ENCODE measurements at regions not wholly inside any gene's neighbourhood (a gene's known extent, or its start where the extent isn't known, plus 50 kb on each side); places are given as distances from the start of the nearest gene placed in this dataset.
"Not testable (repeated sequence)": the region's sequence is repeated elsewhere in the genome, so short reads cannot be mapped to it uniquely, and the experiment has no call there.

DNA sequence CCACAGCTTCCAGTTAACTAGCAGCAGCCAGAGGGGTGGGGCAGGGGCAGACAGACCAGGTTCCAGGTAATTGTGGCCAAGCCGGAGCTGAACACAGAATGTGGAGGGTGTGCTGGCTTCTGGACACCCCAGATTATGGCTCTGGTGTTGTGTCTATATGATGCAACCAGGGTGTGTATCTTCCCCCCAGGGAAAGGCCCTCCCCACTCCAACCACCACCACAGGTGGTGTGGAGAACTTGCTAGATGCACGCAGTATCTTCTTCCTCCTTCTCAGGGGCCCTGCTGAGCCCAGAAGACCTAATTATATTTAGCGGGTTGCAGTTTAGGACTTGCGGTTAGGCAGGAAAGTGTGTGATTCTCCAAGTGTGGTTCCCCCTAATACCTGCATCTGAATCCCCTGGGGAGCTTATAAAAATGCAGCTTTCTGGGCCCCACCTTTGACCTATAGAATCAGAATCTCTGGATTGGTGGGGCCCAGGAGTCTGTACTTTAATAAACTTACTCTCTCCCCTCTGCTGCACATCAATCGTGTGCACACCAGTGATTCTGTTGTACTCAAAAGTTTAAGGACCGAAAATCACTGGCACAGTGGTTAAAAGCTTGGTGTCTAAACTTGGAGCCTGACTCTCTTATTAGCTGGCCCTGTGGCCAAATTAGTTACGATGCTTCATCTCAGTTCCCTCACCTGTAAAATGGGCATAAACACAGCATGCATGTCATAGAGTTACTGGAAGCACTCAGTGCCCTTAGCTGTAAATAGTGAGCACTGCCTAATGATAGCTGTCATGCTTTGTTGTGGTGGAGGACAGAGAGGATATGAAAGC is 379.1 kb upstream of the PROK2 start:
- DNase-seq, result no peak

DNA sequence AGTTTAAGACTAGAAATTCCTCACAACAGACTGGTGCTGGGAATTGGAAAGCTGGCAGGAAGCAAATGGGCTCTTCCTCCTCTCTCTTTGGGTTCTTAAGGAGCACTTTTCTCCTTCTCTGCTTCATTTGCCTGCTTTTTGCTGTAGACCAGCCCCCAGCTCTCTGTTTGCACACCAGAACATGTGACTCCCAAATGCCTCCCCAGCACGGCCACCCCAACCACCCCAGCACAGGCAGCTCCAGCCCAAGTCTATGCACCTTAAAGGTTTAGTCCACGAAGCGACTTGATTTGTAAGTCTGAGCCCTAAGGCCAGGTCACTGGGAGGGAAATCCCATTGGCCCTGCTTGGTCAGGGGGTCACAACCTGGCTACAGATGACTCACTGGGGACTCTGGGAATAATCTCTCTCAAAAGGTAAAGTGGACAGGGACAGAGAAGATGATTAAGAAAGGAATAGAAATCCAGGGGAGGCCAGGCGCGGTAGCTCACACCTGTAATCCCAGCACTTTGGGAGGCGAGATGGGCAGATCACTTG is 377.8 kb upstream of the PROK2 start:
- no peak for DNase-seq

DNA sequence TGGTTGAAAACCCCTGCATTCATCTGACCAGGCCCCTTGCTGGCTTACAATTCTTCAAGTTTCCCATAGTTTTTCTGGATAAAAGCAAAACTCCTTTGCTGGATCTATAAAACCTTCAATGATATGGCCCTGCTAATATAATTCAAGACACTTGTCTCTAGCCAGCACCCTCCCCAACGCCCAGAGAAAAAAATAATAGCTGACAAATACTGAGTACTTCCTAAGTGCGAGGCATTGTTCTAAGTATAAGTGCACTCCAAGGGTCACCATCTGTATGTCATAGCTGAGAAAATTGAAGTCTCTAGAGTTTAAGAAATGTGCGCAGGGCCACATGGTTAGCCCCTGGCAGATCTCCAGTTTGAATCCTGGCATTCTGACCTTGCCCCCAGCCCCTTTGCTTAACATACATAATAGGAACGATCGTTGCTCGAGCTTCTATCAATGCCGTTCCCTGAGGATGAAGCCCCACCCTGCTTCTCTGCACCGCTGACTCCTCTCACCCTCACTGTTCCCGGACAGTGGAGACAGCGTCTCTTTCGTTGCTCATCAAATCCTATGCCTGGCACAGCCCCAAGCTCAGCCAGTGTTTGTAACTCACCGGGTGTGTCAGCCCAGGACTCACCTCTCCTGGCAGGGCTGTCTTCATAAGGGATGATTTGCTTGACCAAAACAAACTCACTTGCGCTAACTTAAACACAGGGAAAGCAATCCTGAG is 377.1 kb upstream of the PROK2 start:
- DNase-seq, result no peak

DNA sequence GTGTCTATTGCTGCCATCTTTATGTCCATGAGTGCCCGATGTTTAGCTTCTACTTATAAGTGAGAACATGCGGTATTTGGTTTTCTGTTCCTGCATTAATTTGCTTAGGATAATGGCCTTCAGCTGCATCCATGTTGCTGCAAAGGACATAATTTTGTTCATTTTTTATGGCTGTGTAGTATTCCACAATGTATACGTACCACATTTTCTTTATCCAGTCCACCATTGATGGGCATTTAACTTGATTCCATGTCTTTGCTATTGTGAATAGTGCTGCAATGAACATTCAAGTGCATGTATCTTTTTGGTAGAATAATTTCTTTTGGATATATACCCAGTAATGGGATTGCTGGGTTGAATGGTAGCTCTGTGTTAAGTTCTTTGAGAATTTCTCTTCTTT is 376.3 kb upstream of the PROK2 start:
- not testable (repeated sequence) for DNase-seq

DNA sequence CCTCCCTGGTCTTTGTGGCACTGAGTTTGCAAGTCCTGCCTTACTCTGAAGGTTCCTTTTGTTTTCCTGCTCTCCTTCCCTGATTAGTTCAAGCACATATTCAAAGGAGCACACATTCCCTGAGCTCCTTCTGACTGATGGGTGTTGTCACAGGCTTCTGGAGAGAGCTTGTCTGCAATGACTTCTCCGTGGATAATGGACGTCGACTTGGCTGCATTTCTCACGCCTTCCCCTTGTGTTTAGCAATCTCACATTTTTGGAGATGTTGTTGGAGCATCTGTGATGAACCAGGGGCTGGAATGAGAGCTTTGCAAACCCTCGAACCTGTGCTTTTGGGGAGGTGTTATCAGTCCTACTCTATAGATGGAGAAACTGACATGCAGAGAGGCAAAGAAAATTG is 375.4 kb upstream of the PROK2 start:
- DNase-seq, result no peak

DNA sequence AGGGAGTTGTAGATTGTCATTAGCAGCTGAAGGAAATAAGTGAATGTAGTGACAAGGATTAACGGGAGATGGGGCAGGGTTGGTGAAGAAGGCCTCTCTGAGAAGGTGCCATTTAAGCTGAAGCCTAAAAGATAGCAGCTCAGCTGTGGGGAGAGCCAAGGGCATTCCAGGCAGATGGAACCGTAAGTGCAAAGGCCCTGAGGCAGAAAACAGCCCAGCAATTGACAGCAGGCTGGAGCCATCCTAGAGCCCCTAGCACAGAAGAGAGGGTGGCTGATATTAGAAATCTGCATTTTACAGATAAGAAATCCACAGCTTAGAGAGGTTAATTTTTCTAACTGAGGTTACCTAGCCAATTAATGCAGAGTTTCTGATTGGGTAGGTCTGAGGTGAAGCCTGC is 374.5 kb upstream of the PROK2 start:
- DNase-seq, result no peak

DNA sequence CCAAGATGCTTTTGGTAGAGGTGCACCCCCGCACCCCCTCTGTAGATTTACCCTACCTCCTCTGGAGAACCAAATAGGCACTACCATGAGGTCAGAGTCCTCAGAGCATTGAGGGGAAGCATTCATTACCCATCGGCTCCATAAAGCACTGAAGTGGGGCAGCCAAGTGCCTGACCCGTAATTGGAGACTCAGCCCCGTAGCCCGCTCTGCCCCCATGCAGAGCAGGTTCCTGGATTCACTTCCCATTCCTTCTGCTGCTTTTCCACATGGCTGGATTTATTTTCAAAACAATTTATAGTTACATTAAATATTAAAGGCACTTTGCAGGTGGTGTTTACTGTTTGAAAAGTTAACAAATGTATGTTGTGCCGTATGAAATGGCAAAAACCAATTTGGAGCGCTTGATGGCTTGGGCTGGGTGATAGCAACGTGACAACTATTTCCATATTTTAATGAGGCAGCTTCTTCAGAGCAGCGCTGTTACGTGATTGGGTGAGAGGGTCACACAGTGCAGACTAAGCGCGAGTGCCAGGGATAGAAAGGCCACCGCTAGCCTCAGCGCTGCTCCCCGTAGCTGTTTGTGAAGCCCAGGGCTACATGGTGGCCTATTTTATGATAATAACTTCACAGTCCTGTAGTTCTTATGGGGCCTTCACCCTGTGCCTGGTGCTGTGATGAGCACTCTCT is 373.8 kb upstream of the PROK2 start:
- no peak for DNase-seq

DNA sequence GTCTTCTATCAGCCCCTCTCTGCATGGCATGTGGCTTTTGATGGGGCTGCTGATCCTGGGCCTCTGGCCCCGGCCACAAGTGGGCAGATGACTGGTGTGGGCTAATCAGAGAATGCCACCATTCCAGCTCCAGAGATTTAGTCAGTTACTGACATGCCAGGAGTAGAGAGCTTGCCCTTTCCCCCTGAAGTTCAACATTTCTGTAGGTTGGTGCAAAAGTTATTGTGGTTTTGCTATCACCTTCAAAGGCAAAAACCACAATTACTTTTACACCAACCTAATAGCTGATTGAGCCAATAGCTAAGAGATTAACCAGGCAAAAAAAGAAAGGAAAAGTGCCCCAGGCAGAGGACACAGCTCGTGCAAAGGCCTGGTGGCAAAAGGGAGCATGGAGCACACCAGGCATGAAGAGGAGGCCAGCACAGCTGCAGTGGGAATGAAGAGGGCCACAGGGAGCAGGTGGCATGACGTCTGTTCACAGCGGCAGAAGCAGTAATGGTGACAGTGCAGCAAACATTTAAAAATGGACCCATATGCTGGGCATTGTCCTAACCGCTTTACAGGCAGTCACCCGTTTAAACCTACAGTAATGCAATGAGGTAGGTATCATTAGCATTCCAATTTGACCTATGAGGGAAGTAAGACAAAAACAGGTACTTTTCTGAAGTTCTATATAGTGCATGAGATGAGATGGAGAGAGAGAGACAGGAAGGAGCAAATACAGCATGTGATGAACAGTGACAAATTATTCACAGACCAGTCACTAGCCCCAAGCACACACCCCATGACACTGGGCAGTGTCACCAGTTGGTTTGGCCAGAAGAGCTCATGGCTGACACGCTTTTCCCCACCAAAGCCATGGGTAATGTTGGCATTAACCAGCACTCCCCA is 373.0 kb upstream of the PROK2 start:
- DNase-seq, result no peak

DNA sequence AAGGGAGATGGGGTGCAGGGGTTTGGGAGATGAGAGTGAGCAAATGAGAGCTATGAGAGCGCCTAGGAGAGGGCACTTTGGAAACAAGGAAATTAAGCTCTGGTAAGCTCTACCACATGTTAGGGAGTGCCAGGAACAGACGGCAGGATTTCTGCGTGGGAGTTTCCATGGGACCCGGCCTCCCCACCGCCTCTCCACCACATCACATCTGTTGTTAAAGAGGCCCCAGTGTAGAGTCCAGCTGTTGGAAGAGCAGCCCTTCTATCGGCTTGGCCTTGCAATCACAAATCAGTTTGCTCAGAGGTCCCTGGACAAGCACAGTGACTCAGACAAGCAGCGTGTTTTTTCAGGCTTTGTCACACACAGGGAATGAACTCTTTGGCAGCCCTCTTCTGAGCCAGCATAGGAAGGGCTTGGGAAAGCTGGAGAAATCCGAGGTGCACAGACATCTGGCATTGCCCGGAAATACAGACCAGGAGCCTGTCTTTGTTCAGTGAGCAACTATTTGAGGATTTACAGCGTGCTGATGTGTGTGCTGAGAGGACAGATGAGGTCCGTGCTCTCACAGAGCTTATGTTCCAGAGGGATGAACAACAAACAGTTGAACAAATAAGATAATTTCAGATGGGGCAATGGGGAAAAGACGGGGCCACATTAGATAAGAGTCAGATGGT is 370.6 kb upstream of the PROK2 start:
- DNase-seq, result no peak

DNA sequence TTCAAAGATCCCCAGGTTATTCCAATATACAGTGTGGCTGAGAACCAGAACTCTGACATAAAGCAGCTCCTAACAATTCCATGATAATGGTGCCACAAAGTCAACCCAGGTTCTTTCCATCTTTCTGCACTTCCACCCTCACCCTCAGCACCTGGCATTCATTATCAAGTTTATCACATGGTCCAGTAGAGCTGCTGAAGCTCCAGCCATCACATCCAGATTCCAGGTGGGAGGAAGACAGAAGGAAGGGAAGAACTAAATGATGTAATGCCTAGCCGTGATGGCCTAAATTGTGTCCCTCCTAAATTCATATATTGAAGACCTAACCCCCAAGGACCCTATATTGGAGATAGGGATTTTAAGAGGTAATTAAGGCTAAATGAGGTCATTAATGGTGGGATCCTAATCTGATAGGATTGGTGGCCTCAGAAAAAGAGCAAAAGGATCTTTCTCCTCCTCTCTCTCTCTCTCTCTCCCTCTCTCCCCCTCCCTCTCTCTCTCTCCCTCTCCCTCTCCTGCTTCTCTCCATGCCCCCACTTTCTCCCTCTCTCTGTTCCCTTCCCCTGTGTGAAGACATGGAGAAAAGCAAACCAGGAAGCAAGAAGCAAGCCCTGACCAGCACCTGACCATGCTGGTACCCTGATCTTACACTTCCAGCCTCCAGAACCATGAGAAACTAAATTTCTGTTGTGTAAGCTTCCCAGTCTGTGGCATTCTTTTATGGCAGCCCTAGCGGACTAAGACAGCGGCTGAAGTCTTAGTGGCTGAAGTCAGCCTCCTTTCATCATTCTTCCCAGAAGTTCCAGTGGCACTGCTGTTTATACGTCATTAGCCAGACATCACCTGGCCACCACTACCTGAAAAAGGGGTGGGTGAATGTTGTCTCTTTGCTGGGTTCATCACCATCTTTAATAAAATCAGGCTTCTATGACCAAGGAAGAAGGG is 369.7 kb upstream of the PROK2 start:
- no peak for DNase-seq

DNA sequence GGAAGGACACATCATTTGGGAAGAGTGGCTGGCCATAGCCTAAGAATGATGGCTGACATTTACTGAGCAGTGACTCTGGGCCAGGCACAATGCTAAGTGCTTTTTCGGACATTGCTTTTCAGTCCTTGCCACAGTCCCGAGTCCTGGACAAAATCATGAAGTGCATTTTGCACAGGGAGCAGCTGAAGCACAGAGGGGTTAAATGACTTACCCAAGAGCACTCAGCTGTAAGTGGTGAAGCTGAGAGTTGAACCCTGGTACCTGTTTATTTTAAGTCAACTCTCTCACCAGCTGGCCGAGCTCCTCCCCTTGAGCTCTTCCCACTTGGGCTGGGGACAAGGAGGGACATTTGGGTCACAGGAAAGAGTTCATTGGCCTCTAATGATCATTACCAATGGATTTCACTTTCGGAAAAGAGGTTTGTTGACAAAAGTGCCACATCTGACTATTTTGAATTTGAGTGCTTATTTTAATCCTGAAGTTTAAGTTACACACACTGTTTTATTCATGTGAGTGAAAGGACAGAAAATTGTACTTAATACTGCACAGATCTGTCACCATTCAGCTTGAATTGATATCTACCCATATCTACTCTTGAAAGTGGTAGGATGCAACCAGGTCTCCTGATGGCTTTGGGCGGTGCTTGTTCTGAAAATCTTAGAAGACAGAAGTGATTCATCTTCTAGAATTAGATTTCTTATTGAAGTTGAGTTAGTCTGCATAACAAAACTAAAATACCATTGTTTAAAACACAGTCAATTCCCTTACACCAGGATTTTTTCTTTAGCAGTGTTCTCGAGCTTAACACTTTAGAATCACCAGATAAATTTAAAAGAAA is 368.7 kb upstream of the PROK2 start:
- DNase-seq, result no peak

DNA sequence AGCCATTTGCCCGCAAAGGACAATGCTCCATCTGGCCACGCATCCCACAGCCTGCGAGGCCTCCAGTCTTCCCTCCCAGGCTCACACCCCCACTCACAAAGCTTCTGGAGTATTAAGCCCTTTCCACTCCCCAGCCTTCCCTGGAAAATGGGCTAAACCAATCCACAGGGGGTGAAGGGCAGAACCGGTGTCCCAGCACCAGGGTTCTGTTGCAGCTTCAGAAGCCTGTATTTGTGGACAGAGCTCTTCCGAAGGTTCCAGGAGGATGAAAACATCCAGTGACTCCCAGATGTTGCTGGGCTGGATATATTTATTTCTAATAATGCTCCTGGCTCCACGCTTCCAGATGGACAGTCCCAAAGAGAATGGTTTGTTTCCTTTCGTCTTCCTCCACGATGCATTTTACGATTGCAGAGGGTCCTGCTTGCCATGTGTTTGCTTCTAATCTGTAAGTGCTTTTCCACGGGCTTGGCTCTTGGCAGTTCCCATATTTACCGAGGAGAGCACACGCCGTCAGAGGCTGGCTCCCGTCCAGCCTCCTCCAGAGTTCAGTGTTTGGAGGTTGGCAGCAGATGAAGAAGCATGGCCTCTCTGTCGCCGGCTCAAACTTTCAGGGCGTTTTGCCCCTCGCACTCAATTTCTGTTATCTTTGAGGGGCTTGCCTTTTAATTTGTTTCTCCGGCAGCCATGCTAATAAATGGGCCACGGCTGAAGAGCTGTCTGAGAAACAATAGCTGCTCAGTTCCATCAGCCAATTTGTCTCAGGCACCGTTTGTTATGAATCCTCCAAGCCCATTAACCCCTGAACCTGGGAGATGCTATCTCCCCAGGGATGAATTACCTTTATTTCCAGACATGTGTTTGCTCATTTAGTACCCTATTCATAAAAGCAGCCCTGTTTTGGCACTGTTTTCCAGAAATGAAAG is 367.9 kb upstream of the PROK2 start:
- DNase-seq, result no peak

DNA sequence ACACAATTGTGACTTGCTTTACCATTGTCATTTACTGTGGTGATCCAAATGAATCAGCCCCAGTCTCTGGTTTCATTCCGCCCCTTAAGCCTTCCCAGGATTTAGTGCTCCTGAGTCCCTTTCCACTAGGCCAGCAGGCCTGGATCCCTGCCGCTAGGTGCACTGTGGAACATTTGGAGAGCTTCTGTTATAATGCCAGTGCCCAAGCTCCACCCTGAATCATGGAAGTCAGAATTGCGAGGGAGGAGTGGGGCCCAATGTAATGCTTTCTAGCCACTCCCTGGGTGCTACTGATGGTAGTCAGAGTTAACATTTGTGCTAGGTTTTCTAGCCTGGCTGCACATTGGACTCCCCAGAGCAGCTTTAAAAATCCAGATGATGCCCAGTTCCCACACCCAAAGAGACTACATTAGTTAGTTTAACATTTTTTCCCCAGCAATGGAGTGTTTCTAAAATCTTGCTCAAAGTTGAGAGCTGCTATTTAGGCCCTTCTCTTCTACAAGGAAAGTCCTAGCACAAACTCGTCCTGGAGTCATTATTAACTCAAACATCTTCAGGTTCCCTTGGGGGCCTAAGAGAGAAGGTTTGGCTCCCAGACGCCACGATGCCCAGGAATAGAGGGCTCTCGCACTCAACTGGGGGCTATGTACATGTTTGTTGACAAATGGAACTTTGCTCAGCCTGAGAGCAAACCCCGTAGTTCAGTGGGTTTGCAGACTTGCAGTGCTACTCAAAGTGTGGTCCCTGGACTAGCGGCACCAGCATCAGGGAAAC is 366.7 kb upstream of the PROK2 start:
- DNase-seq, result no peak

DNA sequence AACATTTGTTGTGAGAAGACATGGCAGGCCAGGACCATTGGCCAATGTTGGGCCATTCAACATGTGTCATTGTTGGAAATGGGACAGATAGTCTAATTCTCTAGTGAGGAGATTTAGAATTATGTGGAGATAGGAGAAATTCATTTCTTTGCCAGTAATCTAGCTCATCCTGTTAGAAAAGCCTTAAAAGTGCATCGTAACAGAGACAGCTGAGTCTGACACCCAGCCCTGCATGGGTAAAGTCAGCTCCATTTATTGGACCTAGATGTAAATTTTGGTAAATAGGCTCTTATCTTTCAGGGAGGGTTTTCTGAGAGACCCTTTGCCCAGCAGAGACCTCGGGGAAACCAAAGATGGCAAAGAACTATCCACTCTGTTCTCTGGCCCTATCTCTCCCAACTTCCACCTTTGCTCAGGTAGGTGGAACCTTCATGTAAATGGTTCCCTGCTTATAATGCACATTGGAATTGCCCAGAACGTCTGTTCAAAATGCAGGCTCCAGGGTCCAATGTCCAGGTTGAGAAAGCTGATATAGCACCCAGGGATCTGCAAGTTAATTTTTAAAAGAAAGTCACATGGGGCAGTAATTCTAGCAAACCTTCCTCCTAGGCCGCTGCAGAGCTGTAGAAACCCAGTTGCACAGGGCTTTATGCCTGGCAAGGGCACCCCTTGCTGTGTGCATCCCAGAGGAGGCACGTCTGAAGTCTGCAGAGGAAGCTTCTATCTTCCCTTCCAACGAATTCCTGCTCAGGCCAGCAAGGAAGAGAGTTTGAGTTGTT is 365.9 kb upstream of the PROK2 start:
- no peak for DNase-seq

DNA sequence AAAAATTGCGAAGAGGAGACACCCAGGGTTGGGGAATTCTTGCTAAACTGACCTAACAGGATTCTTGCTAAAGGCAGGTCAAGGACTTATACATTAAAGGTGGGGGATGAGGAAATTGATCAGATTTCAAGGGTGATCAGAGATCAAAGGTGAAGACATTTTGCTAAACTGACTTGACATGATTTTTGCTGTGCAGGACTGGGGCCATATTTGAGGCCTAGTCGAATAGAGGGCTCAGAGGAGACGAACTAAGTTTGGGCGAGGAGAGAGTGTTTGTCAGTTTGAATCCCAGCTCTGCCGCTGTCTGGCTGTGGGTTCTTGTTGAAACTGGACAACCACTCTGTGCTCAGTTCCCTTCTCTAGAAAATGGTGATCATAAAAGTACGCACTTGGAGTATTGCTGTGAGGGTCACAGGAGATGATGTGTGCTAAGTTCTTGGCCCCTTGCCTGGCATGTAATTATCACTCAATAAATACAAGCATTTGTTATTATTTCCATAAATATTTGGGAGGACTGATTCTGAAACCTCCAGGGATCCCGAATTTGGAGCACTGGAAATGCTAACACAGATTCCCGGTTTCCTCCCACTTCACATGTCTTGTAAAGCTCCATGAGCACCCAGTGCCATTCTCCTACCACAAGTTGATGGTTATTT is 364.8 kb upstream of the PROK2 start:
- DNase-seq, result no peak

DNA sequence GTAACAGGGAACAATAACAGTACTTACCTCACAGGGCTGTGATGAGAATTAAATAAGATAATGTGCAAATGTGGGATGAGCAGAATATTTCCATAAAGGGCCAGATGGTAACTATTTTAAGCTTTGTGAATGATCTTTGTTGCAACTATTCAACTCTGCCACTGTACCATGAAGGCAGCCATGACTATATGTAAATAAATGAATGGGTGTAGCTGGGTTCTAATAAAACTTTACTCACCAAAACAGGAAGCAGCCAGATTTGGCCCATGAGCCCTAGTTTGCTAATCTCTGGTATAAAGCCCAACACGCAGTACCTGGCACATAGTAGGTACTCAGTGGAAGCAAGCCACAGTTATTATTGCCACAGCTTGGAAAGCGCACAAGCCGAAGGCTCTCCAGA is 362.7 kb upstream of the PROK2 start:
- no peak for DNase-seq

Measured in CD4-positive, alpha-beta T cell treated with Interleukin-17A for 4 hours (primary cell).